Peyer's patch (tissue), 4 donors: ENCODE measurements at regions not wholly inside any gene's neighbourhood (a gene's known extent, or its start where the extent isn't known, plus 50 kb on each side); places are given as distances from the start of the nearest gene placed in this dataset.

Experiments used
- POLR2A ChIP-seq, 2 donors: fragments of 450-650 bp; IDR thresholded peaks; one replicate each; pipeline ENCODE4 v1.5.1; 2017; ENCODE audit warnings: antibody characterized with exemption in 2 of 2, mild to moderate bottlenecking in 2 of 2, moderate library complexity in 2 of 2
- TF ChIP-seq, protein P1 (sequence below), 6 experiments: fragments of 450-650 bp in 4 of 6; fragments of 200-600 bp in 2 of 6; sonication (generic) in 1 of 6; IDR thresholded peaks; one replicate each; pipeline ENCODE4 v1.5.1; 2017 to 2019; ENCODE audit warnings: antibody characterized with exemption in 6 of 6, mild to moderate bottlenecking in 3 of 6, moderate library complexity in 1 of 6

- TF ChIP-seq, protein P1, sequence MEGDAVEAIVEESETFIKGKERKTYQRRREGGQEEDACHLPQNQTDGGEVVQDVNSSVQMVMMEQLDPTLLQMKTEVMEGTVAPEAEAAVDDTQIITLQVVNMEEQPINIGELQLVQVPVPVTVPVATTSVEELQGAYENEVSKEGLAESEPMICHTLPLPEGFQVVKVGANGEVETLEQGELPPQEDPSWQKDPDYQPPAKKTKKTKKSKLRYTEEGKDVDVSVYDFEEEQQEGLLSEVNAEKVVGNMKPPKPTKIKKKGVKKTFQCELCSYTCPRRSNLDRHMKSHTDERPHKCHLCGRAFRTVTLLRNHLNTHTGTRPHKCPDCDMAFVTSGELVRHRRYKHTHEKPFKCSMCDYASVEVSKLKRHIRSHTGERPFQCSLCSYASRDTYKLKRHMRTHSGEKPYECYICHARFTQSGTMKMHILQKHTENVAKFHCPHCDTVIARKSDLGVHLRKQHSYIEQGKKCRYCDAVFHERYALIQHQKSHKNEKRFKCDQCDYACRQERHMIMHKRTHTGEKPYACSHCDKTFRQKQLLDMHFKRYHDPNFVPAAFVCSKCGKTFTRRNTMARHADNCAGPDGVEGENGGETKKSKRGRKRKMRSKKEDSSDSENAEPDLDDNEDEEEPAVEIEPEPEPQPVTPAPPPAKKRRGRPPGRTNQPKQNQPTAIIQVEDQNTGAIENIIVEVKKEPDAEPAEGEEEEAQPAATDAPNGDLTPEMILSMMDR (IDR thresholded peaks at IDR 0.05): no peak
- no peak for TF ChIP-seq POLR2A (IDR thresholded peaks at IDR 0.05)
Measured at GRCh38 chr4:121246698-121247097, 82.6 kb upstream of the TNIP3 start.
